ENCODE measurements at regions not wholly inside any gene's neighbourhood (a gene's known extent, or its start where the extent isn't known, plus 50 kb on each side); places are given as distances from the start of the nearest gene placed in this dataset.

- H3K4me1 ChIP-seq = no peaks in the 10 kb centered on the region
- DNase-seq (no peak), ATAC-seq (no peak)
- no peaks in the 10 kb centered on the region for H3K36me3 ChIP-seq (replicated peaks in 1 of 2; ENCODE audit: insufficient read depth in 1 of 2, low read depth in 2 of 2)
- no peak for TF ChIP-seq CTCF (IDR thresholded peaks at IDR 0.05)
- TF ChIP-seq POLR2A (IDR thresholded peaks at IDR 0.05) = no peak
- H3K27me3 ChIP-seq = no peaks in the 10 kb centered on the region
- no peaks in the 10 kb centered on the region for H3K9me3 ChIP-seq
- no peak overlapping the region for H3K27ac ChIP-seq
- intact Hi-C loops (cut with DNase I) = no loop called here
- WGBS, 2 donors = 72 to 81% methylated on average over 4 to 8 of the region's 8 CpGs
- H3K4me3 ChIP-seq = no peak overlapping the region
Observed at GRCh38 chr22:45061332-45061731, 51.5 kb upstream of the PHF21B start.

GRCh38 chr22:45064313-45065278 lies 54.8 kb upstream of the PHF21B start:
- Histone ChIP-seq H3K4me1 (no peaks in the 10 kb centered on the region), H3K9me3 (no peaks in the 10 kb centered on the region), H3K27ac (no peak overlapping the region), H3K36me3 (replicated peaks in 1 of 2; ENCODE audit: insufficient read depth in 1 of 2, low read depth in 2 of 2) (no peaks in the 10 kb centered on the region), H3K4me3 (no peak overlapping the region), H3K27me3 (no peaks in the 10 kb centered on the region)
- intact Hi-C loops (cut with DNase I) = no loop called here
- no peak for TF ChIP-seq CTCF (IDR thresholded peaks at IDR 0.05)
- no peak for TF ChIP-seq POLR2A (IDR thresholded peaks at IDR 0.05)
- DNase-seq = no peak
- ATAC-seq = no peak
- WGBS, 2 donors = 37 to 45% methylated on average over 18 of the region's 18 CpGs

DNA sequence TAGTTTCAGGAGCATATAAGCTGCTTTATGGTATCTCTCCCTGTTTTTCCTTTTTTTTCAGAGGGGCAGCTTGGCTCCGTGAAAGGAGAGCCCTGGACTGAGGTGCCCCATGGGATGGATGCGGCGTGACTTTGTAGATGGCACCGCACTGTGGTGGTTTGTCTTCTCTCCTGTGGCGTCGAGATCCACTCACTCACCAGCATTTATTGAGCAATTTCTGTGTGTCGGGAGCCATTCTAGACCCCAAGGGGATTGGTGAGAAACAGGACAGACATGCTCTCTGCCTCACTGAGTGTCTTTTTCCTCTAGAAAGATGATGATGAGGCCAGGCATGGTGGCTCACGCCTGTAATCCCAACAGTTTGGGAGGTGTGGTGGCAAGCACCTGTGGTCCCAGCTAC lies 55.9 kb upstream of the PHF21B start:
- Histone ChIP-seq H3K4me1 (no peaks in the 10 kb centered on the region), H3K9me3 (no peaks in the 10 kb centered on the region), H3K4me3 (no peak overlapping the region), H3K27ac (no peak overlapping the region), H3K27me3 (no peaks in the 10 kb centered on the region), H3K36me3 (replicated peaks in 1 of 2; ENCODE audit: insufficient read depth in 1 of 2, low read depth in 2 of 2) (no peaks in the 10 kb centered on the region)
- TF ChIP-seq CTCF (IDR thresholded peaks at IDR 0.05) (no peak), POLR2A (IDR thresholded peaks at IDR 0.05) (no peak)
- intact Hi-C loops (cut with DNase I) = no loop called here
- DNase-seq = no peak
- 73 to 82% methylated on average over 6 to 8 of the region's 8 CpGs for WGBS, 2 donors
- ATAC-seq = no peak

DNA sequence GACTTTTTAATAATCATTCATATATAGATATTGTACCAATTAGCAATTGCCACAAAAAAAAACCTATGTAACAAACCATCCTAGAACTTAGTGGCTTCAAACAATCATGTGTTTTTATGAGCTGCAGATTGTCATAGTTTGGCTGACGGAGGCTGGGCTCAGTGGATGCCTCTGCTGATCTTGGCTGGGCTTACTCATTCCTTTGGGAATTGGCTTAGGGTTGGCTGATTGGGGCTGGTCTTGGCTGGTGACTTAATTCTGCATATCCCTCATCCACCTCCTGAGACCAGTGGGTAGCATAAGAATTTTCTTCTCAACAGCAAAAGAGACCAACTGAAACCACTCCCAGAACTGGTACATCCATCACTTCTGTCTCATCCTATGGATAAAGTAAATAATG lies 57.9 kb upstream of the PHF21B start:
- WGBS, 2 donors = 53 to 73% methylated on average over 1 of the region's 1 CpG

More for the DNA sequence above, 57.9 kb upstream of the PHF21B start:
- Histone ChIP-seq H3K9me3 (no peaks in the 10 kb centered on the region), H3K36me3 (replicated peaks in 1 of 2; ENCODE audit: insufficient read depth in 1 of 2, low read depth in 2 of 2) (no peaks in the 10 kb centered on the region), H3K4me1 (no peaks in the 10 kb centered on the region), H3K27me3 (no peaks in the 10 kb centered on the region), H3K4me3 (no peak overlapping the region), H3K27ac (no peak overlapping the region)
- no peak for TF ChIP-seq CTCF (IDR thresholded peaks at IDR 0.05)
- no peak for TF ChIP-seq POLR2A (IDR thresholded peaks at IDR 0.05)
- no peak for DNase-seq
- intact Hi-C loops (cut with DNase I) = no loop called here
- no peak for ATAC-seq
